LNCAP (cell line): ENCODE measurements at regions not wholly inside any gene's neighbourhood (a gene's known extent, or its start where the extent isn't known, plus 50 kb on each side); places are given as distances from the start of the nearest gene placed in this dataset.

Source experiments
- TF ChIP-seq, protein P1 (sequence below): fragments of 450-650 bp; IDR thresholded peaks from 2 replicates; pipeline ENCODE4 v1.5.1; 2017; ENCODE audit warnings: mild to moderate bottlenecking

DNA sequence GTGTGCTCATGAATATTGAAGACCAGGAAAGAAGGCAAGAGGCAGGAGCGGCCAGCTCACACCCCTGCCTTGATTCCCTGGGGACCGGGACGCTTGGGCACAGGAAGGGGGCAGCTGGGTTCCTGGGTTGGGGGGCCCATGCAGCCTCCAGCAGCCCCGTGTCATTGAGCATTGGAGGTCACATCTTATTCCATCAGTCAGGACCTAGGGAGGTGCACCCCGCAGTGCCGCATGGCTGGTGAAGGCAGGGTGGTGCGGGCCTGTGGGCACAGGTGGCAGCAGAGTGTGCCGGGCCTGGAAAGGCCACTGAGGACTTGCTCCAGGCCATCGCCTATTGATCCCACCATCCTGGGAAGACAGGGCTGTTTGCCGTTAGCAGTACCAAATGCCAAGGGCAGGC, 116.3 kb upstream of the NECTIN1 start:
- TF ChIP-seq, protein P1, sequence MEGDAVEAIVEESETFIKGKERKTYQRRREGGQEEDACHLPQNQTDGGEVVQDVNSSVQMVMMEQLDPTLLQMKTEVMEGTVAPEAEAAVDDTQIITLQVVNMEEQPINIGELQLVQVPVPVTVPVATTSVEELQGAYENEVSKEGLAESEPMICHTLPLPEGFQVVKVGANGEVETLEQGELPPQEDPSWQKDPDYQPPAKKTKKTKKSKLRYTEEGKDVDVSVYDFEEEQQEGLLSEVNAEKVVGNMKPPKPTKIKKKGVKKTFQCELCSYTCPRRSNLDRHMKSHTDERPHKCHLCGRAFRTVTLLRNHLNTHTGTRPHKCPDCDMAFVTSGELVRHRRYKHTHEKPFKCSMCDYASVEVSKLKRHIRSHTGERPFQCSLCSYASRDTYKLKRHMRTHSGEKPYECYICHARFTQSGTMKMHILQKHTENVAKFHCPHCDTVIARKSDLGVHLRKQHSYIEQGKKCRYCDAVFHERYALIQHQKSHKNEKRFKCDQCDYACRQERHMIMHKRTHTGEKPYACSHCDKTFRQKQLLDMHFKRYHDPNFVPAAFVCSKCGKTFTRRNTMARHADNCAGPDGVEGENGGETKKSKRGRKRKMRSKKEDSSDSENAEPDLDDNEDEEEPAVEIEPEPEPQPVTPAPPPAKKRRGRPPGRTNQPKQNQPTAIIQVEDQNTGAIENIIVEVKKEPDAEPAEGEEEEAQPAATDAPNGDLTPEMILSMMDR, result no peak

DNA sequence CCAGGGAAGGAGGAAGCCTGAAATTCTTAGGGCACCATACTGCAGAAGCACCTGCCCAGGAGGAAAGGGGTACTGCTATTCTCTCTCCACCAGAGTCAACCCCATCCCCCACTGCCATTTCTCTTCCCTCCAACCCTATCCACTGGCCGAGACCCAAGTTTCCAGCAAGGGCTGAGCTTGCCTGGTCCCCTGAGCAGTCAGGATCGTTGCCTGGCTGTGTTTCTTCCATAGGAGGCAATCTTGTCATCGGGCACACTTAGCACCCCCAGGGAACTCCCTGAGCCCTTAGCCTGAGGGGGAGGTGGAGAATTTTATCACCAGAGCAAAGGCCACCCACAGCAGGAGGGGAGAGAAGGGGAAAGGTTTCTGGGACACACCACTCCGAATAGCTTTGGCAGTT, 115.8 kb upstream of the NECTIN1 start:
- TF ChIP-seq, protein P1, result no peak

DNA sequence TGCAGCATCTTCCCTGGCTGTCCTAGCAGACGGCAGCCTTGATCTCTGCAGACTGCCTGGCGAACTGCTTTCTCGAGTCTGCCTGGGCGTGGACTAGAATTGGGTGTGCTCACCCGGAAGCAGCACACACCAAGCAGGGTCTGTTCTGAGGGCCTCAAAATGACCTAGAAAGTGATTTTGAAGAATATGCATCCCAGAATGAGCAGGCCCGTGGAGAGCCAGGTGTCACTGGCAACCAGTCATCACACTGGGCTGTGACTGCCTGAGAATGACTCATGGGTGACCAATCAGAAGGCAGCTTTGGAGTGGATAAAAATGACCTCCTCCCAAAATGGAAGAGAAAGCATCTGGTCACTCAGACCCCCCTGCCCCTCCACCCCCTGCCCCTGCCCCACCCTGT, 114.9 kb upstream of the NECTIN1 start:
- TF ChIP-seq, protein P1, result no peak

DNA sequence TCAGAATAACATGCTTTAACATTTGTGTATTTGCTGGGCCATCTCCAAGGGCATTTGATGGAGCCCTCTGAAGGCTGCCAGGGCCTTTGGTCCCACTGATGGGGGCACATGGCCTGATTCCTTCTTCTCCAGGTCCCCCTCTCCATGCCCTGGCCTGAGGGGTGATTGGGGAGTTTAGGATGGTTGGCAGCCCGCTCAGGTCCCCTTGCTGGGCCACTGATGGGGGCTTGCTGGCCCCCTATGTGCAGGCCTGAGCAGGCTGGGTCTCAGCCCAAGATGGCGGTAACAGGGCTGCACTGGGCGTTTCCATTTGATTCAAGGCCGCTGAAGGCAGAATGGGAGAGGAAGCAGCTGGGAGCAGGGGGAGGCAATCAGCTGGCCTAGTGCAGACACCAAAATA, 113.7 kb upstream of the NECTIN1 start:
- TF ChIP-seq, protein P1, result no peak

DNA sequence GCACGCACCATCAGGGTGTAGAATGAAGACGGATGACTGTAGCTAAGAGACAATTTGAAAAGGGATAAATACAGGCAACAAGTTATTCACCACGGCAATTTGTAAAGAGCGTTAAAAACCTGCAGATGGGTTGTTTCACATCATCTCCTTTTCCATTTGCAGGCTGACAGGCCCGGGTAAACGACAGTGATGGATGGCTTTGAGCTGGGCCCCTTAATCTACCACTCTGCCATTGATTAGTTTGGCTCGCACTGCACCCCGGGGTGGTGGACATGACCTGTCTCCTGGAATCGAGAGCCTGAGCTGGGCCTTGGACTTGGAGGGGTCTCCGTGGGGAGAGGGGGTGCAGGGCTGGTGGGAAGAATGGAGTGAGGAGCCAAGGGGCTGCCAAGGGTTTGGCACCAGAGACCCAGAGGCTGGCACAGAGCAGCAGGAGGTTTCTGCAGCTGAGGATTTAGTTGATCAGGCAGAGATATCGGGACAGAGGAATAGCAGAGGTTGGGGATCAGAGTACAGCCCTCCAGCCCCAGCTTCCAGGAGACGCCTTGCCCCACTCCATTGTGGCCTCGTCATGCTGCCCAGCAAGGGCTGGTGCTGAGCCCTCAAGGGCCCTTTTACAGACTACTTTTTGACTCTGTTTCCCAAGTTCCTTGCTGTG, 110.6 kb upstream of the NECTIN1 start:
- TF ChIP-seq, protein P1, result no peak

DNA sequence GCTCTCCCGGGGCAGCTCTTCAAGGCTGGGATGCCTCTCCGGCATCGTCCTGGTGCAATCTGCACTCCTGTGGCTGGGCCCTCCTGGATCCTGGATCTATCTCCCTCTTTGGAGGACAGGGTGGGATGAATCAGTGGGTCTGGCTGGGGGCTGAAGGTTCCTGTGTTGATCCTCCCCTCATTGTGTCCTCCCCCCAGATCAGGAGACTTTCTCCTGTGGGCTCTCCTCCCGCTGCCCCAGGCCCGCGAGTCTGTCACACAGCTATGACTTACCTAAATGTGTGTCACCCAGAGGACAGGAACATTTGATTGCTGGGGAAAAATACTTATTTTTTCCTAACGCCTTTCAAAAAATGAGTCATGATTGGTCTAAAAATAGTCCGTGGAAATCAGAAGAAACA, 106.8 kb upstream of the NECTIN1 start:
- TF ChIP-seq, protein P1, result no peak

DNA sequence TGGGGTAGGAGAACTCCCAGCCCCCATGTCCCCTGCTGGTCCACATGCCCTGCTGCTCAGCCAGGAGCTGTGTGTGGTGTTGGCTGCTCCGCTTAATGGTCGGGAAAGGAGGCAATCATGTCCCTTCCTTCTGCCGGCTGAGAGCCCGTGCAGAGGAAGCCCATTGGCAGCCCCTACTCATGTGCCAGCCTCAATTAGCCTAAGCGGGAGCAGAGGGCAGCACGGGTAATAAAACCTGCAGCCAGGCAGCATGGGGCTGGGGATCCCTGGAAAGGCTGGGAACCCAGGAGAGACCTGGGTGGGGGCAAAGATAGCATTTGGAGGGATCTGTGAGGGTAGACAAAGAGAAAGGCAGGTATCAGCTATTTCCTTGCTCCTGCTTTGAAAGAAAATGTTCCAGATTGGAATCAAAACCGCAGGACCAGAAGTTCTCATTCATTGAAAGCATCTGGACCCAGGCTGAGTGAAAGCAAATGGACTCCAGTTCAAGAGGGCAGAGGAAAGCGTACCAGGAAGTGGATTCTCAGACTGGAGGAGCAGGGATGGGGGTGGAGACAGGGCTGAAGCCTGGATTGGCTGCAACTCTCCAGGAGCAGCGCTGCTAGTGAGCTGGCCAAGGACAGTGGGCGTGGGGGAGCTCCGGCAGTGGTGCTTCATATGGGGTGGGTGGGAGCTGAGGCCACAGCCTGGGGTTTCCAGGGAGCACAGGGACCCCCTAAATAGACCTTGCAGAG, 103.4 kb upstream of the NECTIN1 start:
- TF ChIP-seq, protein P1, result no peak
